ENCODE measurements at regions not wholly inside any gene's neighbourhood (a gene's known extent, or its start where the extent isn't known, plus 50 kb on each side); places are given as distances from the start of the nearest gene placed in this dataset.

- TF ChIP-seq, protein P1, sequence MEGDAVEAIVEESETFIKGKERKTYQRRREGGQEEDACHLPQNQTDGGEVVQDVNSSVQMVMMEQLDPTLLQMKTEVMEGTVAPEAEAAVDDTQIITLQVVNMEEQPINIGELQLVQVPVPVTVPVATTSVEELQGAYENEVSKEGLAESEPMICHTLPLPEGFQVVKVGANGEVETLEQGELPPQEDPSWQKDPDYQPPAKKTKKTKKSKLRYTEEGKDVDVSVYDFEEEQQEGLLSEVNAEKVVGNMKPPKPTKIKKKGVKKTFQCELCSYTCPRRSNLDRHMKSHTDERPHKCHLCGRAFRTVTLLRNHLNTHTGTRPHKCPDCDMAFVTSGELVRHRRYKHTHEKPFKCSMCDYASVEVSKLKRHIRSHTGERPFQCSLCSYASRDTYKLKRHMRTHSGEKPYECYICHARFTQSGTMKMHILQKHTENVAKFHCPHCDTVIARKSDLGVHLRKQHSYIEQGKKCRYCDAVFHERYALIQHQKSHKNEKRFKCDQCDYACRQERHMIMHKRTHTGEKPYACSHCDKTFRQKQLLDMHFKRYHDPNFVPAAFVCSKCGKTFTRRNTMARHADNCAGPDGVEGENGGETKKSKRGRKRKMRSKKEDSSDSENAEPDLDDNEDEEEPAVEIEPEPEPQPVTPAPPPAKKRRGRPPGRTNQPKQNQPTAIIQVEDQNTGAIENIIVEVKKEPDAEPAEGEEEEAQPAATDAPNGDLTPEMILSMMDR (IDR thresholded peaks at IDR 0.05; ENCODE audit: low read depth, low read length, missing input control): no peak
- TF ChIP-seq, protein P2, sequence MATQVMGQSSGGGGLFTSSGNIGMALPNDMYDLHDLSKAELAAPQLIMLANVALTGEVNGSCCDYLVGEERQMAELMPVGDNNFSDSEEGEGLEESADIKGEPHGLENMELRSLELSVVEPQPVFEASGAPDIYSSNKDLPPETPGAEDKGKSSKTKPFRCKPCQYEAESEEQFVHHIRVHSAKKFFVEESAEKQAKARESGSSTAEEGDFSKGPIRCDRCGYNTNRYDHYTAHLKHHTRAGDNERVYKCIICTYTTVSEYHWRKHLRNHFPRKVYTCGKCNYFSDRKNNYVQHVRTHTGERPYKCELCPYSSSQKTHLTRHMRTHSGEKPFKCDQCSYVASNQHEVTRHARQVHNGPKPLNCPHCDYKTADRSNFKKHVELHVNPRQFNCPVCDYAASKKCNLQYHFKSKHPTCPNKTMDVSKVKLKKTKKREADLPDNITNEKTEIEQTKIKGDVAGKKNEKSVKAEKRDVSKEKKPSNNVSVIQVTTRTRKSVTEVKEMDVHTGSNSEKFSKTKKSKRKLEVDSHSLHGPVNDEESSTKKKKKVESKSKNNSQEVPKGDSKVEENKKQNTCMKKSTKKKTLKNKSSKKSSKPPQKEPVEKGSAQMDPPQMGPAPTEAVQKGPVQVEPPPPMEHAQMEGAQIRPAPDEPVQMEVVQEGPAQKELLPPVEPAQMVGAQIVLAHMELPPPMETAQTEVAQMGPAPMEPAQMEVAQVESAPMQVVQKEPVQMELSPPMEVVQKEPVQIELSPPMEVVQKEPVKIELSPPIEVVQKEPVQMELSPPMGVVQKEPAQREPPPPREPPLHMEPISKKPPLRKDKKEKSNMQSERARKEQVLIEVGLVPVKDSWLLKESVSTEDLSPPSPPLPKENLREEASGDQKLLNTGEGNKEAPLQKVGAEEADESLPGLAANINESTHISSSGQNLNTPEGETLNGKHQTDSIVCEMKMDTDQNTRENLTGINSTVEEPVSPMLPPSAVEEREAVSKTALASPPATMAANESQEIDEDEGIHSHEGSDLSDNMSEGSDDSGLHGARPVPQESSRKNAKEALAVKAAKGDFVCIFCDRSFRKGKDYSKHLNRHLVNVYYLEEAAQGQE (IDR thresholded peaks at IDR 0.05): no peak
- TF ChIP-seq FOXA1 (IDR thresholded peaks at IDR 0.05): no peak
- TF ChIP-seq RAD21 (IDR thresholded peaks at IDR 0.05): no peak
- no peak for TF ChIP-seq MAX (IDR thresholded peaks at IDR 0.05)
- TF ChIP-seq YY1 (IDR thresholded peaks at IDR 0.05): no peak
- TF ChIP-seq TAF1 (conservative IDR thresholded peaks at IDR 0.05): no peak
- no peak for TF ChIP-seq ZBTB33 (IDR thresholded peaks at IDR 0.05)
- TF ChIP-seq ATF3 (IDR thresholded peaks at IDR 0.05): no peak
- TF ChIP-seq JUND (IDR thresholded peaks at IDR 0.05): no peak
- no peak for TF ChIP-seq SP1 (IDR thresholded peaks at IDR 0.05)
Observed at GRCh38 chr4:162945713-162946112, 221.0 kb downstream of the NAF1 start.

All from liver (tissue), 3 donors.